H9 (cell line): ENCODE measurements at regions not wholly inside any gene's neighbourhood (a gene's known extent, or its start where the extent isn't known, plus 50 kb on each side); places are given as distances from the start of the nearest gene placed in this dataset.

Experiments
- DNase-seq: peaks from one replicate; pipeline ENCODE4 v3.0.0-alpha.2; 2017
- H2AFZ ChIP-seq: one replicate; pipeline ENCODE4 v1.6.1; 2013; ENCODE audit warnings: mild to moderate bottlenecking, low read length, control low read depth, moderate library complexity
- H2AK5ac ChIP-seq: 2 replicates; pipeline ENCODE4 v1.6.1; 2013; ENCODE audit warnings: low read length, control low read depth, mixed read lengths; ENCODE audit not compliant: insufficient read length
- H2BK120ac ChIP-seq: one replicate; pipeline ENCODE4 v1.6.1; 2013; ENCODE audit warnings: low read depth, mild to moderate bottlenecking, low read length, control low read depth, inconsistent platforms; ENCODE audit not compliant: poor library complexity, severe bottlenecking
- H2BK12ac ChIP-seq: 2 replicates; pipeline ENCODE4 v1.6.1; 2013; ENCODE audit warnings: low read length, control low read depth, mixed read lengths, low read depth; ENCODE audit not compliant: insufficient read length
- H2BK15ac ChIP-seq: 2 replicates; pipeline ENCODE4 v1.6.1; 2013; ENCODE audit warnings: low read depth, low read length, control low read depth
- H2BK20ac ChIP-seq: one replicate; pipeline ENCODE4 v1.6.1; 2013; ENCODE audit warnings: low read depth, mild to moderate bottlenecking, low read length, control low read depth, inconsistent platforms; ENCODE audit not compliant: poor library complexity, severe bottlenecking
- H2BK5ac ChIP-seq: 2 replicates; pipeline ENCODE4 v1.6.1; 2013; ENCODE audit warnings: low read length, control low read depth, mixed read lengths; ENCODE audit not compliant: insufficient read length
- H3K14ac ChIP-seq: 2 replicates; pipeline ENCODE4 v1.6.1; 2013; ENCODE audit warnings: low read length, control low read depth; ENCODE audit not compliant: insufficient read depth
- H3K18ac ChIP-seq: 2 replicates; pipeline ENCODE4 v1.6.1; 2013; ENCODE audit warnings: low read depth, mild to moderate bottlenecking, mixed read lengths, low read length, control low read depth; ENCODE audit not compliant: insufficient read length
- H3K23ac ChIP-seq: 2 replicates; pipeline ENCODE4 v1.6.1; 2013; ENCODE audit warnings: low read length, control low read depth, mixed read lengths, low read depth; ENCODE audit not compliant: insufficient read length
- H3K23me2 ChIP-seq: 2 replicates; pipeline ENCODE4 v1.6.1; 2013; ENCODE audit warnings: low read depth, mild to moderate bottlenecking, mixed read lengths, low read length, control low read depth; ENCODE audit not compliant: insufficient read length, poor library complexity, severe bottlenecking
- H3K27ac ChIP-seq: 2 replicates; pipeline ENCODE4 v1.5.1; 2013; ENCODE audit warnings: low read length, control low read depth, mixed read lengths, low read depth; ENCODE audit not compliant: insufficient read length
- H3K27me3 ChIP-seq: 2 replicates; pipeline ENCODE4 v1.6.1; 2013; ENCODE audit warnings: low read length, control low read depth, inconsistent platforms; ENCODE audit not compliant: insufficient read depth
- H3K4ac ChIP-seq: 2 replicates; pipeline ENCODE4 v1.6.1; 2013; ENCODE audit warnings: low read depth, mild to moderate bottlenecking, control low read depth, inconsistent platforms, low read length, moderate library complexity
- H3K4me1 ChIP-seq: 2 replicates; pipeline ENCODE4 v1.6.1; 2013; ENCODE audit warnings: low read length, control low read depth, inconsistent platforms; ENCODE audit not compliant: insufficient read depth
- H3K4me2 ChIP-seq: 2 replicates; pipeline ENCODE4 v1.6.1; 2013; ENCODE audit warnings: low read length, control low read depth, mixed read lengths; ENCODE audit not compliant: insufficient read length, insufficient read depth
- H3K56ac ChIP-seq: 2 replicates; pipeline ENCODE4 v1.6.1; 2013; ENCODE audit warnings: low read depth, mild to moderate bottlenecking, mixed read lengths, low read length, control low read depth; ENCODE audit not compliant: insufficient read length
- H3K79me1 ChIP-seq: 2 replicates; pipeline ENCODE4 v1.6.1; 2013; ENCODE audit warnings: low read depth, mild to moderate bottlenecking, moderate library complexity, low read length, control low read depth, inconsistent platforms; ENCODE audit not compliant: insufficient read depth, poor library complexity, severe bottlenecking
- H3K79me2 ChIP-seq: 2 replicates; pipeline ENCODE4 v1.6.1; 2013; ENCODE audit warnings: low read length, control low read depth, inconsistent platforms; ENCODE audit not compliant: insufficient read depth
- H3K9ac ChIP-seq: 2 replicates; pipeline ENCODE4 v1.6.1; 2013; ENCODE audit warnings: low read length, control low read depth, mixed read lengths; ENCODE audit not compliant: insufficient read length; ENCODE audit errors: extremely low read depth
- H3K9me3 ChIP-seq: one replicate; pipeline ENCODE4 v1.6.1; 2013; ENCODE audit warnings: low read depth, low read length, inconsistent platforms; ENCODE audit not compliant: control insufficient read depth
- H3T11ph ChIP-seq: one replicate; pipeline ENCODE4 v1.6.1; 2013; ENCODE audit warnings: mild to moderate bottlenecking, low read length, control low read depth, inconsistent platforms
- H4K20me1 ChIP-seq: one replicate; pipeline ENCODE4 v1.6.1; 2013; ENCODE audit not compliant: control insufficient read depth, insufficient read length, insufficient read depth
- H4K5ac ChIP-seq: 2 replicates; pipeline ENCODE4 v1.6.1; 2013; ENCODE audit warnings: low read depth, mild to moderate bottlenecking, mixed read lengths, low read length, control low read depth; ENCODE audit not compliant: insufficient read length
- H4K8ac ChIP-seq: replicated peaks from 2 replicates; pipeline ENCODE4 v1.6.1; 2013; ENCODE audit warnings: low read length, control low read depth, mixed read lengths, low read depth; ENCODE audit not compliant: insufficient read length
- H4K91ac ChIP-seq: 2 replicates; pipeline ENCODE4 v1.6.1; 2013; ENCODE audit warnings: low read depth, mild to moderate bottlenecking, moderate library complexity, mixed read lengths, low read length, control low read depth; ENCODE audit not compliant: insufficient read length
- H3K27ac Mint-ChIP-seq, 3 experiments: 2 replicates in 2 of 3; 3 replicates in 1 of 3; pipeline ENCODE4 v1.8.0; 2020 to 2021; ENCODE audit warnings: mixed read lengths in 3 of 3, mild to moderate bottlenecking in 1 of 3, moderate library complexity in 1 of 3
- H3K27me3 Mint-ChIP-seq: 2 replicates; pipeline ENCODE4 v1.8.0; 2021; ENCODE audit warnings: low read depth, mild to moderate bottlenecking, moderate library complexity, mixed read lengths
- H3K36me3 Mint-ChIP-seq, 3 experiments: 2 replicates in 2 of 3; 3 replicates in 1 of 3; pipeline ENCODE4 v1.8.0; 2020 to 2021; ENCODE audit warnings: low read depth in 3 of 3, mixed read lengths in 3 of 3; ENCODE audit not compliant: insufficient read depth in 1 of 3
- H3K4me1 Mint-ChIP-seq, 2 experiments: 2 replicates each; pipeline ENCODE4 v1.8.0; 2020; ENCODE audit warnings: mixed read lengths in 2 of 2
- H3K4me3 Mint-ChIP-seq, 2 experiments: 2 replicates in 1 of 2; 3 replicates in 1 of 2; pipeline ENCODE4 v1.8.0; 2020 to 2021; ENCODE audit warnings: mild to moderate bottlenecking in 2 of 2, mixed read lengths in 2 of 2, moderate library complexity in 1 of 2
- H3K9me3 Mint-ChIP-seq, 2 experiments: 2 replicates in 1 of 2; 3 replicates in 1 of 2; pipeline ENCODE4 v1.8.0; 2020; ENCODE audit warnings: mild to moderate bottlenecking in 2 of 2, mixed read lengths in 2 of 2, moderate library complexity in 1 of 2
- WGBS: extraction: QIAGEN DNeasy Blood & Tissue Kit; methylation state at CpG from one replicate; pipeline ENCODE4 v1.1.7; 2013; ENCODE audit warnings: missing lambda C conversion rate, low lambda C conversion rate, mixed read lengths; ENCODE audit not compliant: insufficient read length; ENCODE audit errors: extremely low coverage; 5-methylcytosine and 5-hydroxymethylcytosine counted together
- TF ChIP-seq, protein P1 (sequence below): fragments of 200-600 bp; sonication (generic); conservative IDR thresholded peaks from 3 replicates; pipeline ENCODE4 v1.8.0; 2021; ENCODE audit warnings: antibody characterized with exemption, mild to moderate bottlenecking

DNA sequence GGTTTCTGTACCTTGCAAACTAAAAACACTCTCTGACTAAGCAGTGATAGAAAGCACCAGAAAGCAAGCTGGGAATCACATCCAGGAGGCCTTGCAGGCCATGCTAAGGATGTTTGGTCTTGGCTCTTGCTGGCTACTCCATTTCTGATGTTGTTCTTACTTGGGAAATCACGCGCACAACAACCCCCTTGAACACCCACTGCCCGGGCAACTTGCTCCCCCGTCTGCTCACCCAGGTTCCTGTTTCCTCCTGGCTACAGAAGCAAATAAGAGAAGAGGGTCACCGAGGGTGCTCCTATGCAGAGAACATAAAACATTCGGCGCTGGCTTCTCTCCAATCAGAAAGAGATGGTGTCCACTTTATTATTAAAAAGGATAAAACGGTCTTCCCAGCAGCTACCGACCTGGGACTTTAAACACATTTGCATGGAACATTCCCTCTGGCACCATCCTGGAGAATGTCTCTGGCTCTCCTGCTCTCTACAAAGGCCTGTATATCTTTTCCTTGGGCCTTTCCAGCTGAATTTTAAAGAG lies 271.2 kb upstream of the RPL38 start:
- Histone ChIP-seq H2BK15ac (no peak overlapping the region), H3K4ac (no peak overlapping the region), H3K18ac (no peak overlapping the region), H2BK5ac (no peak overlapping the region), H3K23me2 (no peaks in the 10 kb centered on the region), H4K91ac (no peak overlapping the region), H3K27ac (no peak overlapping the region), H2BK20ac (no peak overlapping the region), H3K9ac (no peak overlapping the region), H3T11ph (no peak overlapping the region), H2BK12ac (no peak overlapping the region), H3K27me3 (no peaks in the 10 kb centered on the region), H4K5ac (no peak overlapping the region), H3K79me1 (no peaks in the 10 kb centered on the region), H3K4me2 (no peak overlapping the region), H3K79me2 (no peaks in the 10 kb centered on the region), H3K23ac (no peak overlapping the region), H3K14ac (no peak overlapping the region), H3K4me1 (no peaks in the 10 kb centered on the region), H2AFZ (no peak overlapping the region), H2BK120ac (no peak overlapping the region), H4K20me1 (no peaks in the 10 kb centered on the region), H2AK5ac (no peak overlapping the region), H4K8ac (no peak overlapping the region), H3K56ac (no peak overlapping the region), H3K9me3 (no peaks in the 10 kb centered on the region)
- TF ChIP-seq, protein P1, sequence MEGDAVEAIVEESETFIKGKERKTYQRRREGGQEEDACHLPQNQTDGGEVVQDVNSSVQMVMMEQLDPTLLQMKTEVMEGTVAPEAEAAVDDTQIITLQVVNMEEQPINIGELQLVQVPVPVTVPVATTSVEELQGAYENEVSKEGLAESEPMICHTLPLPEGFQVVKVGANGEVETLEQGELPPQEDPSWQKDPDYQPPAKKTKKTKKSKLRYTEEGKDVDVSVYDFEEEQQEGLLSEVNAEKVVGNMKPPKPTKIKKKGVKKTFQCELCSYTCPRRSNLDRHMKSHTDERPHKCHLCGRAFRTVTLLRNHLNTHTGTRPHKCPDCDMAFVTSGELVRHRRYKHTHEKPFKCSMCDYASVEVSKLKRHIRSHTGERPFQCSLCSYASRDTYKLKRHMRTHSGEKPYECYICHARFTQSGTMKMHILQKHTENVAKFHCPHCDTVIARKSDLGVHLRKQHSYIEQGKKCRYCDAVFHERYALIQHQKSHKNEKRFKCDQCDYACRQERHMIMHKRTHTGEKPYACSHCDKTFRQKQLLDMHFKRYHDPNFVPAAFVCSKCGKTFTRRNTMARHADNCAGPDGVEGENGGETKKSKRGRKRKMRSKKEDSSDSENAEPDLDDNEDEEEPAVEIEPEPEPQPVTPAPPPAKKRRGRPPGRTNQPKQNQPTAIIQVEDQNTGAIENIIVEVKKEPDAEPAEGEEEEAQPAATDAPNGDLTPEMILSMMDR = no peak
- Mint-ChIP-seq H3K36me3 (no peaks in the 10 kb centered on the region), H3K9me3 (peaks cover 1 to 11% of the 10 kb centered on the region in 2 experiments; a peak in 4 of 5 replicates), H3K27me3 (peaks cover 38% of the 10 kb centered on the region), H3K27ac (no peak overlapping the region), H3K4me3 (no peak overlapping the region), H3K4me1 (peaks cover 3 to 14% of the 10 kb centered on the region in 2 experiments)
- no CpG with 5 or more reads among the region's 9 CpGs for WGBS
- no peak for DNase-seq
